NB4 (cell line): ENCODE measurements at regions not wholly inside any gene's neighbourhood (a gene's known extent, or its start where the extent isn't known, plus 50 kb on each side); places are given as distances from the start of the nearest gene placed in this dataset.

Experiments used
- CTCF ChIP-seq: IDR thresholded peaks from one replicate; pipeline ENCODE4 v1.5.1; 2012; ENCODE audit warnings: low read depth, low read length
- POLR2A ChIP-seq: IDR thresholded peaks from 2 replicates; pipeline ENCODE4 v1.6.1; 2011; ENCODE audit warnings: mild to moderate bottlenecking; ENCODE audit not compliant: insufficient read length; ENCODE audit errors: extremely low read depth

GRCh38 chr7:26538216-26538615 lies 246.6 kb downstream of the SNX10 start:
- no peak for TF ChIP-seq CTCF
- TF ChIP-seq POLR2A = no peak
